Thoracic aorta (tissue), 2 donors: ENCODE measurements at regions not wholly inside any gene's neighbourhood (a gene's known extent, or its start where the extent isn't known, plus 50 kb on each side); places are given as distances from the start of the nearest gene placed in this dataset.

Experiments used
- ATAC-seq: fragments of 150-250 bp; one replicate; pipeline ENCODE4 v1.8.0; 2017; ENCODE audit warnings: low read depth; ENCODE audit not compliant: insufficient number of reproducible peaks, low FRiP score
- DNase-seq: peaks from one replicate; pipeline ENCODE4 v3.0.0-alpha.2; 2020; ENCODE audit warnings: low spot score
- H3K27ac ChIP-seq, 2 donors: fragments of 200-600 bp; sonication (generic); 1 replicate in 1 of 2; 2 replicates in 1 of 2; pipeline ENCODE4 v1.5.1; 2016; ENCODE audit warnings: mild to moderate bottlenecking in 2 of 2, moderate library complexity in 2 of 2
- H3K27me3 ChIP-seq: fragments of 200-600 bp; sonication (generic); replicated peaks from 2 replicates; pipeline ENCODE4 v1.6.0; 2016; ENCODE audit warnings: mild to moderate bottlenecking; ENCODE audit not compliant: insufficient read depth
- H3K36me3 ChIP-seq: fragments of 200-600 bp; sonication (generic); one replicate; pipeline ENCODE4 v1.5.1; 2016
- H3K4me1 ChIP-seq, 2 donors: fragments of 200-600 bp; sonication (generic); 1 replicate in 1 of 2; 2 replicates in 1 of 2; pipeline versions ENCODE4 v1.5.1 to v1.6.0; 2016; ENCODE audit warnings: low read depth in 2 of 2, mild to moderate bottlenecking in 1 of 2; ENCODE audit not compliant: control insufficient read depth in 1 of 2
- H3K4me3 ChIP-seq: fragments of 200-600 bp; sonication (generic); 2 replicates; pipeline ENCODE4 v1.5.1; 2016; ENCODE audit warnings: mild to moderate bottlenecking
- H3K9me3 ChIP-seq: fragments of 200-600 bp; sonication (generic); 2 replicates; pipeline ENCODE4 v1.5.1; 2016
- TF ChIP-seq, protein P1 (sequence below): fragments of 200-600 bp; sonication (generic); IDR thresholded peaks from one replicate; pipeline ENCODE4 v1.5.1; 2019; ENCODE audit warnings: antibody characterized with exemption

DNA sequence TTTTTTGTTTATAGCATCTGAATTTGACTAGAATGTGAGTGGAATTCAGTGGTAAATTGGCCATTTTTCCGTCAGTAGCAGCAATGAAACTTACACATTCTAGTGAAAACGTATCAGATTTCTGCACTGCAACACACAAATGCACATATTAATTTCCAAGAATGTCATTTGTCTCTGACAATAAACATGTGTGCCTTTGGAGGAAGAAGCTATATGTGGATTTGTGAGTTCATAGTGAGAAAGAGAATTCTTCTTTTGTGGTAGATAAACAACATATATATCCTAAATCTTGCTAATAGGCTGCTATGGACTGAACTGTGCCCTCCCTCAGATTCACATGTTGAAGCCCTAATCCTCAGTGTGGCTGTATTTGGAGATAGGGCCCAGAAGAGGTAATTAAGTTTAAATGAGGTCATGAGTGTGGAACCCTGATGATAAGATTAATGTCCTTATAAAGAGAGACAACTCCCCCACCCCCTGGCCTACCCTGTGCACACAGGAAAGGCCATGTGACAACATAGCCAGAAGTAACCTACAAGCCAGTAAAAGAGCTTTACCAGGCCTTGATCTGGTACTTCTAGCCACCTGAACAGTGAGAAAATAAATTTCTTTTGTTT is 200.2 kb upstream of the EYA4 start:
- Histone ChIP-seq H3K4me1 (no peaks in the 10 kb centered on the region), H3K36me3 (no peaks in the 10 kb centered on the region), H3K27ac (no peak overlapping the region), H3K9me3 (no peaks in the 10 kb centered on the region), H3K27me3 (no peaks in the 10 kb centered on the region), H3K4me3 (no peak overlapping the region)
- DNase-seq, result no peak
- no peak for ATAC-seq
- TF ChIP-seq, protein P1, sequence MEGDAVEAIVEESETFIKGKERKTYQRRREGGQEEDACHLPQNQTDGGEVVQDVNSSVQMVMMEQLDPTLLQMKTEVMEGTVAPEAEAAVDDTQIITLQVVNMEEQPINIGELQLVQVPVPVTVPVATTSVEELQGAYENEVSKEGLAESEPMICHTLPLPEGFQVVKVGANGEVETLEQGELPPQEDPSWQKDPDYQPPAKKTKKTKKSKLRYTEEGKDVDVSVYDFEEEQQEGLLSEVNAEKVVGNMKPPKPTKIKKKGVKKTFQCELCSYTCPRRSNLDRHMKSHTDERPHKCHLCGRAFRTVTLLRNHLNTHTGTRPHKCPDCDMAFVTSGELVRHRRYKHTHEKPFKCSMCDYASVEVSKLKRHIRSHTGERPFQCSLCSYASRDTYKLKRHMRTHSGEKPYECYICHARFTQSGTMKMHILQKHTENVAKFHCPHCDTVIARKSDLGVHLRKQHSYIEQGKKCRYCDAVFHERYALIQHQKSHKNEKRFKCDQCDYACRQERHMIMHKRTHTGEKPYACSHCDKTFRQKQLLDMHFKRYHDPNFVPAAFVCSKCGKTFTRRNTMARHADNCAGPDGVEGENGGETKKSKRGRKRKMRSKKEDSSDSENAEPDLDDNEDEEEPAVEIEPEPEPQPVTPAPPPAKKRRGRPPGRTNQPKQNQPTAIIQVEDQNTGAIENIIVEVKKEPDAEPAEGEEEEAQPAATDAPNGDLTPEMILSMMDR, result no peak

DNA sequence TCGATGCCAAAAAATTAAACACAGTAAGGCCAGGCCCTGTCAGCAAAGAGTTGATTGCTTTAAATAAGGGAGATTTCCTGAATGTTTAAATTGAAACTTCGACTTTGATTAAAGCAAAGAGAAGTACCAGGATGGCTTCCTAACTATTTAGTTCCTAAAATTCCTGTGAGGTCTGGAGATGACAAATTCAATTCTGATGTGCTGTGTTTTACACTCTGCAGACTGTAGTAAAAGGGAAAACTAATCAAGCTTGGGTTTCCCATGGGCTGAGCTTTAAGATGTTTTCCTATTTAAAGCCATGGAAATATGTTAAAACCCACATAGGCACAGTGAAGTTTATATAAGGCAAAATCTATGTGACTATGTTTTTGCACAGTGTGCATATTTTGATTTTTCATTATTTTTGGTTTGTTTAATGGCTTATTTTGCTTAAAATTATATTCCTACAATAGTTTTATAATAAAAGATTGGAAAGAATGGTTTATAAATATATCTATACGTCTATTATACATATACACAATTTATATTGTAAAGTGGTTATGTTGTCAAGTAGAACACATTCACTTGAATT is 198.5 kb upstream of the EYA4 start:
- no peak for DNase-seq
- no peak for ATAC-seq
- H3K9me3 ChIP-seq, result no peaks in the 10 kb centered on the region
- H3K27me3 ChIP-seq, result no peaks in the 10 kb centered on the region
- H3K36me3 ChIP-seq, result no peaks in the 10 kb centered on the region
- H3K4me3 ChIP-seq, result no peak overlapping the region
- no peaks in the 10 kb centered on the region for H3K4me1 ChIP-seq
- TF ChIP-seq, protein P1, result no peak
- no peak overlapping the region for H3K27ac ChIP-seq

DNA sequence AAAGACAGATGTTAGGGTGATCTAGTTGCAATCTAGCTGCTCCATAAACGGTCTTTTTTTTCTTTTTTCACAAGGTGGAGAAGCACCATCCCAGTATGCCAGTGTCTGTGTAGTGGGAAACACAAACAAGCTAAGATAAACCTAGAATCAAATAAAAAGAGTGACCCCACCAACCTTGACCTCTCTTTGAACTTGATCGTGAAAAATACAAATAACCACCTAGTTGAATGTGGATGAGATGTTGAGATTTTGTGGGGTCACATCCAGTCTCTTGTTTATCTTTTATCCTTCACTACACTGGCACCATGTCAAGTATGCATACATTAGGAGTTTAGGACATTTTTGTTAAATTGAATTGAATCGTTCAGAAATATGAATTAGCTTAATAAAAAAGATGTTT is 194.6 kb upstream of the EYA4 start:
- H3K27me3 ChIP-seq, result no peaks in the 10 kb centered on the region
- TF ChIP-seq, protein P1, result no peak
- ATAC-seq (no peak), DNase-seq (no peak)
- no peak overlapping the region for H3K4me3 ChIP-seq
- no peaks in the 10 kb centered on the region for H3K4me1 ChIP-seq
- H3K27ac ChIP-seq, result no peak overlapping the region
- H3K36me3 ChIP-seq, result no peaks in the 10 kb centered on the region
- H3K9me3 ChIP-seq, result no peaks in the 10 kb centered on the region

DNA sequence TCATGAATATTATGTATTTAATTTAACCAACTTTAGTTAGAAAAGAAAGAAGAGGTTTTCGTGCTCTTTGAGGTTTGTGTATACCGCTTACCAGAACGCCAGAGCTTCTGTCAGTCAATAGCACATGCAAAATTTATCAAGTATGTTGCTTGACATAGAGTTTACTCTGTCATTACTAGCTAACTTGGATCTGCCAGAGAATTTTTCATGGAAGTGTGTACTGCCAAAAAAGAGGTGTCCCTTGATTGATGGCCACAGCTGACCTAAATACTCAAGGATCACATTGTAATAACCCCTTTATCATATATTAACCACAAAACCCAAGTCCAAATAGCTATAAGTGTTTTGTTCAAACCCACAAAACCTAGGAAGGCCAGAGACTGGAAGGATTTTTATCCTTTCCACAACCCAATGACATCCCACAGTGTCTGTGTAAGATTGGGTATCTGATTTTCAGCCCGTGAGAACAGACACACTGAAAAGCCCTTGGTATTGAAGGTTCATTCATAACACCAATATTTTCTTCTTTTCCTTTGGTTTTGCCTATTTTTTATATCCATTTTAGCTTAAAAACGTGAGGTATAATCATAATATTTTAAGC is 194.0 kb upstream of the EYA4 start:
- H3K9me3 ChIP-seq, result no peaks in the 10 kb centered on the region
- TF ChIP-seq, protein P1, result no peak
- H3K27me3 ChIP-seq, result no peaks in the 10 kb centered on the region
- no peak overlapping the region for H3K27ac ChIP-seq
- H3K4me1 ChIP-seq, result no peaks in the 10 kb centered on the region
- H3K36me3 ChIP-seq, result no peaks in the 10 kb centered on the region
- H3K4me3 ChIP-seq, result no peak overlapping the region
- DNase-seq (no peak), ATAC-seq (no peak)

DNA sequence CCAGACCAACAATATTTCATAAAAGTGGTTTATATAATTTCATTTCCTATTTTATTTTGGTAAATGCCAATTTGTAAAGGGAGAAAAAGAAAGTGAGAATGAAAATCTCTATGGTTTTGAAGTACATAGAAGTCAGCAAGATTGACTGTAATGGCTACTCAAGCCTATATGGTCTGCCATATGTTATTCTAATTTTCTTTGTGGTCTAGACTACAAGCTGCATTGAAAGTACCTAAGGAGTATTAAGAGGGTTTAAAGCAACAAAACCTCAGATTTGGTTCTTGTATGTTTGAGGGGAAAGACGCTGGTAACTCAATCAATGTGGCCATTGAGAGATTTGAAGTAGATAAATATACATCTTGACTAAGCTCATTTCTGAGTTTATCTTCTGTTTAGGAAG is 193.5 kb upstream of the EYA4 start:
- Histone ChIP-seq H3K9me3 (no peaks in the 10 kb centered on the region), H3K27me3 (no peaks in the 10 kb centered on the region), H3K36me3 (no peaks in the 10 kb centered on the region), H3K4me3 (no peak overlapping the region), H3K27ac (no peak overlapping the region), H3K4me1 (no peaks in the 10 kb centered on the region)
- no peak for DNase-seq
- TF ChIP-seq, protein P1, result no peak
- no peak for ATAC-seq
